ENCODE measurements at regions not wholly inside any gene's neighbourhood (a gene's known extent, or its start where the extent isn't known, plus 50 kb on each side); places are given as distances from the start of the nearest gene placed in this dataset.

GRCh38 chr6:79302341-79302740, 67.9 kb upstream of the HMGN3 start:
- DNase-seq, result no peak

GRCh38 chr6:79301290-79301689, 66.8 kb upstream of the HMGN3 start:
- DNase-seq, result no peak

- no peak for DNase-seq
Observed at GRCh38 chr6:79296211-79296610, 61.7 kb upstream of the HMGN3 start.

All from right kidney (tissue), 1 donor.